ENCODE measurements at regions not wholly inside any gene's neighbourhood (a gene's known extent, or its start where the extent isn't known, plus 50 kb on each side); places are given as distances from the start of the nearest gene placed in this dataset.

- TF ChIP-seq, protein P1, sequence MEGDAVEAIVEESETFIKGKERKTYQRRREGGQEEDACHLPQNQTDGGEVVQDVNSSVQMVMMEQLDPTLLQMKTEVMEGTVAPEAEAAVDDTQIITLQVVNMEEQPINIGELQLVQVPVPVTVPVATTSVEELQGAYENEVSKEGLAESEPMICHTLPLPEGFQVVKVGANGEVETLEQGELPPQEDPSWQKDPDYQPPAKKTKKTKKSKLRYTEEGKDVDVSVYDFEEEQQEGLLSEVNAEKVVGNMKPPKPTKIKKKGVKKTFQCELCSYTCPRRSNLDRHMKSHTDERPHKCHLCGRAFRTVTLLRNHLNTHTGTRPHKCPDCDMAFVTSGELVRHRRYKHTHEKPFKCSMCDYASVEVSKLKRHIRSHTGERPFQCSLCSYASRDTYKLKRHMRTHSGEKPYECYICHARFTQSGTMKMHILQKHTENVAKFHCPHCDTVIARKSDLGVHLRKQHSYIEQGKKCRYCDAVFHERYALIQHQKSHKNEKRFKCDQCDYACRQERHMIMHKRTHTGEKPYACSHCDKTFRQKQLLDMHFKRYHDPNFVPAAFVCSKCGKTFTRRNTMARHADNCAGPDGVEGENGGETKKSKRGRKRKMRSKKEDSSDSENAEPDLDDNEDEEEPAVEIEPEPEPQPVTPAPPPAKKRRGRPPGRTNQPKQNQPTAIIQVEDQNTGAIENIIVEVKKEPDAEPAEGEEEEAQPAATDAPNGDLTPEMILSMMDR (IDR thresholded peaks at IDR 0.05), result no peak
- no peak for TF ChIP-seq POLR2A (IDR thresholded peaks at IDR 0.05)
Measured at GRCh38 chr6:134603561-134603960, 285.6 kb upstream of the SGK1 start.
